HS-5 (cell line): ENCODE measurements at regions not wholly inside any gene's neighbourhood (a gene's known extent, or its start where the extent isn't known, plus 50 kb on each side); places are given as distances from the start of the nearest gene placed in this dataset.
A peak's percentile ranks its signal among the peaks of the same experiment; 100 is the strongest.

Experiments used
- DNase-seq: peaks from one replicate; pipeline ENCODE4 v3.0.0-alpha.2; 2012; ENCODE audit warnings: low read depth

GRCh38 chr5:8394965-8395364, 526.0 kb downstream of the MTRR start:
- no peak for DNase-seq

- peak; percentile 30 for DNase-seq
Observed at GRCh38 chr5:8396246-8396645, 527.3 kb downstream of the MTRR start.

- peak; percentile 37 for DNase-seq
Observed at GRCh38 chr5:8396756-8397155, 527.8 kb downstream of the MTRR start.

GRCh38 chr5:8399471-8399870, 530.5 kb downstream of the MTRR start:
- DNase-seq: no peak

- DNase-seq: no peak
Observed at GRCh38 chr5:8408258-8408657, 539.3 kb downstream of the MTRR start.

GRCh38 chr5:8410618-8411017, 541.7 kb downstream of the MTRR start:
- DNase-seq: no peak

- no peak for DNase-seq
Observed at GRCh38 chr5:8413975-8414374, 545.0 kb downstream of the MTRR start.

GRCh38 chr5:8417316-8418048, 548.5 kb downstream of the MTRR start:
- DNase-seq: no peak

GRCh38 chr5:8418049-8418426, 549.1 kb downstream of the MTRR start:
- DNase-seq: no peak

GRCh38 chr5:8429778-8430758, 561.1 kb downstream of the MTRR start:
- DNase-seq: no peak

GRCh38 chr5:8434501-8434900, 565.6 kb downstream of the MTRR start:
- DNase-seq: no peak

- DNase-seq: no peak
Observed at GRCh38 chr5:8436924-8437323, 568.0 kb downstream of the MTRR start.

- DNase-seq: no peak
Observed at GRCh38 chr5:8445139-8445538, 576.2 kb downstream of the MTRR start.

- DNase-seq: no peak
Observed at GRCh38 chr5:8446179-8446578, 577.2 kb downstream of the MTRR start.

- DNase-seq: no peak
Observed at GRCh38 chr5:8456846-8457186, 587.9 kb downstream of the MTRR start.

- peak; percentile 92 for DNase-seq
Observed at GRCh38 chr5:8457187-8458037, 588.5 kb downstream of the MTRR start.

GRCh38 chr5:8458038-8458383, 589.1 kb downstream of the MTRR start:
- DNase-seq: no peak

- no peak for DNase-seq
Observed at GRCh38 chr5:8461543-8461942, 592.6 kb downstream of the MTRR start.

- no peak for DNase-seq
Observed at GRCh38 chr5:8462565-8462964, 593.6 kb downstream of the MTRR start.

- DNase-seq: no peak
Observed at GRCh38 chr5:8470489-8470888, 601.5 kb downstream of the MTRR start.

GRCh38 chr5:8471581-8471980, 602.6 kb downstream of the MTRR start:
- no peak for DNase-seq

- DNase-seq: no peak
Observed at GRCh38 chr5:8473016-8473415, 604.1 kb downstream of the MTRR start.
